HepG2 (cell line): ENCODE measurements at regions not wholly inside any gene's neighbourhood (a gene's known extent, or its start where the extent isn't known, plus 50 kb on each side); places are given as distances from the start of the nearest gene placed in this dataset.

ENCODE experiments used
- ATAC-seq: fragments of 200-7000 bp; cut with Tn5 transposase; 3 replicates; pipeline ENCODE4 v1.9.1; 2020; ENCODE audit warnings: mild to moderate bottlenecking, moderate library complexity
- BruUV-seq: library from RNA; stranded (reverse); fragments of 400-500 nt; replicated peaks from 2 replicates; lab custom pipeline; 2021; lab: Mats Ljungman, UMichigan
- CTCF ChIA-PET: fragments of 300-600 bp; formaldehyde crosslinking; extraction: SDS; loops from one replicate; lab custom pipeline; 2021; ENCODE audit warnings: low total read pairs, inconsistent platforms, low intra/inter-chr PET ratio; lab: Yijun Ruan, JAX
- POLR2A ChIA-PET: fragments of 350-600 bp; sonication (Branson Sonifier 250); formaldehyde crosslinking; loops from one replicate; lab custom pipeline; 2020; ENCODE audit warnings: antibody characterized with exemption, inconsistent platforms; lab: Yijun Ruan, JAX
- DNase-seq: peaks from one replicate; pipeline ENCODE4 v3.0.0-alpha.2; 2015; ENCODE audit warnings: low spot score
- FAIRE-seq: peaks from 3 replicates; lab custom pipeline; 2011; peaks lifted over from hg19 to GRCh38; lab: Jason Lieb, UNC
- H2AFZ ChIP-seq: one replicate; pipeline ENCODE4 v1.6.1; 2011; ENCODE audit warnings: low read length, inconsistent platforms
- H3K27ac ChIP-seq: fragments of 300-600 bp; 3 replicates; pipeline ENCODE4 v1.8.0; 2011; ENCODE audit warnings: mixed run types, mild to moderate bottlenecking, mixed read lengths, low read length, inconsistent platforms; ENCODE audit not compliant: insufficient read depth; ENCODE audit errors: extremely low read length
- H3K27me3 ChIP-seq, 2 experiments: fragments of 200-600 bp in 1 of 2; 2 replicates in 1 of 2; 3 replicates in 1 of 2; pipeline versions ENCODE4 v1.6.0 to v1.8.0; 2011; ENCODE audit warnings: low read length in 2 of 2, mild to moderate bottlenecking in 2 of 2, moderate library complexity in 2 of 2, inconsistent platforms in 1 of 2; ENCODE audit not compliant: insufficient read depth in 2 of 2, control insufficient read depth in 1 of 2
- H3K36me3 ChIP-seq, 2 experiments: fragments of 200-600 bp in 1 of 2; replicated peaks in 1 of 2; 2 replicates in 1 of 2; 3 replicates in 1 of 2; pipeline versions ENCODE4 v1.5.1 to v1.8.0; 2011; ENCODE audit warnings: low read length in 2 of 2, inconsistent platforms in 1 of 2; ENCODE audit not compliant: insufficient read depth in 2 of 2, control insufficient read depth in 1 of 2
- H3K4me1 ChIP-seq: 2 replicates; pipeline ENCODE4 v1.5.1; 2012; ENCODE audit warnings: low read length, inconsistent platforms; ENCODE audit not compliant: insufficient read depth
- H3K4me2 ChIP-seq: 2 replicates; pipeline ENCODE4 v1.6.0; 2011; ENCODE audit warnings: low read depth, low read length, inconsistent platforms
- H3K4me3 ChIP-seq, 3 experiments: fragments of 200-600 bp in 1 of 3; sonication (generic), shearing (Covaris generic) in 1 of 3; replicated peaks in 1 of 3; 2 replicates each; pipeline ENCODE4 v1.5.1; 2011 to 2016; ENCODE audit warnings: low read length in 3 of 3, inconsistent platforms in 2 of 3, low read depth in 2 of 3, mild to moderate bottlenecking in 2 of 3, control low read depth in 1 of 3, mixed read lengths in 1 of 3; ENCODE audit not compliant: insufficient read depth in 1 of 3
- H3K79me2 ChIP-seq: one replicate; pipeline ENCODE4 v1.6.1; 2011; ENCODE audit warnings: low read length, inconsistent platforms; ENCODE audit not compliant: insufficient read depth
- H3K9ac ChIP-seq: 2 replicates; pipeline ENCODE4 v1.6.0; 2011; ENCODE audit warnings: mild to moderate bottlenecking, low read depth, low read length, inconsistent platforms; ENCODE audit not compliant: insufficient read depth
- H3K9me3 ChIP-seq: 2 replicates; pipeline ENCODE4 v1.5.1; 2012; ENCODE audit warnings: mild to moderate bottlenecking, low read length
- H4K20me1 ChIP-seq: 2 replicates; pipeline ENCODE4 v1.6.0; 2011; ENCODE audit warnings: inconsistent platforms, mild to moderate bottlenecking, low read length, moderate library complexity; ENCODE audit not compliant: insufficient read depth
- HDAC1 ChIP-seq: sonication (generic); formaldehyde crosslinking; IDR thresholded peaks from 2 replicates; pipeline ENCODE4 v1.5.1; 2020; ENCODE audit warnings: mild to moderate bottlenecking, missing genetic modification reagents
- HOXA5 ChIP-seq: sonication (generic); formaldehyde crosslinking; IDR thresholded peaks from 2 replicates; pipeline ENCODE4 v1.4.0; 2020; ENCODE audit warnings: missing genetic modification reagents
- PAXIP1 ChIP-seq: sonication (generic); formaldehyde crosslinking; conservative IDR thresholded peaks from 2 replicates; pipeline ENCODE4 v1.4.0; 2020; ENCODE audit warnings: mild to moderate bottlenecking, missing genetic modification reagents, moderate library complexity
- RARA ChIP-seq: IDR thresholded peaks from 2 replicates; pipeline ENCODE4 v1.6.1; 2016; ENCODE audit warnings: missing genetic modification reagents, missing compliant biosample characterization
- TCF12 ChIP-seq, 2 experiments: fragments of 450-650 bp in 1 of 2; sonication (generic) in 1 of 2; formaldehyde crosslinking in 1 of 2; IDR thresholded peaks; 2 replicates each; pipeline versions ENCODE4 v1.6.1 to v1.8.0; 2017 to 2022; ENCODE audit warnings: antibody characterized with exemption in 1 of 2, mild to moderate bottlenecking in 1 of 2, missing genetic modification reagents in 1 of 2, moderate library complexity in 1 of 2
- WGBS: methylation state at CpG from one replicate; pipeline ENCODE4 v1.1.6; 2017; ENCODE audit warnings: low lambda C conversion rate; 5-methylcytosine and 5-hydroxymethylcytosine counted together
- in situ Hi-C: cut with HindIII; loops from 2 replicates; pipeline ENCODE4 v1.10.0; 2017; ENCODE audit warnings: low pct_unique_long_range_greater_than_20kb; ENCODE audit not compliant: extremely low pct_ligation_motif_present
- intact Hi-C: fragments of 100-400 bp; cut with micrococcal nuclease; formaldehyde crosslinking; loops from one replicate; pipeline ENCODE4 v1.10.0; 2022; ENCODE audit not compliant: unreplicated experiment

GRCh38 chr13:30856005-30856790 lies 49.9 kb upstream of the MEDAG start:
- TF ChIP-seq TCF12 (IDR thresholded peaks at IDR 0.05) (no peak), TCF12 (CRISPR knock-in tag; IDR thresholded peaks at IDR 0.05) (no peak), PAXIP1 (CRISPR knock-in tag) (no peak), RARA (peak; percentile 7; the same call in 1 of the 2 replicates), HDAC1 (CRISPR knock-in tag) (no peak), HOXA5 (CRISPR knock-in tag) (no peak)
- FAIRE-seq (no peak), DNase-seq (no peak), ATAC-seq (no peak)
- H3K4me3 ChIP-seq: peak overlapping the region in 1 of 3 experiments; percentile 39; a peak in 2 of 6 replicates
- CTCF ChIA-PET: no interaction called here
- H4K20me1 ChIP-seq: no peaks in the 10 kb centered on the region
- POLR2A ChIA-PET: interaction anchor here (1.6 kb wide), 1 partner anchor 51 kb away, joined by 4 read pairs; no protein-coding TSS in a partner anchor
- H3K27me3 ChIP-seq: no peaks in the 10 kb centered on the region; a peak in 2 of 5 replicates
- in situ Hi-C loops (loop anchor here (5.0 to 10.0 kb wide), 2 partner anchors 179 to 189 kb away; no protein-coding TSS in a partner anchor), intact Hi-C loops (no loop called here)
- WGBS: 9% methylated on average over 9 of the region's 9 CpGs
- peaks cover 54% of the 10 kb centered on the region for H3K4me1 ChIP-seq
- H3K9me3 ChIP-seq: no peaks in the 10 kb centered on the region
- H3K36me3 ChIP-seq: no peaks in the 10 kb centered on the region
- peak overlapping the region; percentile 59 for H3K4me2 ChIP-seq
- H3K9ac ChIP-seq: peak overlapping the region; percentile 12; the same call in 1 of the 2 replicates
- H2AFZ ChIP-seq: no peak overlapping the region
- H3K27ac ChIP-seq: no peak overlapping the region
- no peaks in the 10 kb centered on the region for H3K79me2 ChIP-seq
- BruUV-seq: no TSS peak
